Fibroblast of gingiva (primary cell): ENCODE measurements at regions not wholly inside any gene's neighbourhood (a gene's known extent, or its start where the extent isn't known, plus 50 kb on each side); places are given as distances from the start of the nearest gene placed in this dataset.
"Not testable (repeated sequence)": the region's sequence is repeated elsewhere in the genome, so short reads cannot be mapped to it uniquely, and the experiment has no call there.

Source experiments
- DNase-seq: peaks from one replicate; pipeline ENCODE4 v3.0.0-alpha.2; 2011; ENCODE audit warnings: low read depth

DNA sequence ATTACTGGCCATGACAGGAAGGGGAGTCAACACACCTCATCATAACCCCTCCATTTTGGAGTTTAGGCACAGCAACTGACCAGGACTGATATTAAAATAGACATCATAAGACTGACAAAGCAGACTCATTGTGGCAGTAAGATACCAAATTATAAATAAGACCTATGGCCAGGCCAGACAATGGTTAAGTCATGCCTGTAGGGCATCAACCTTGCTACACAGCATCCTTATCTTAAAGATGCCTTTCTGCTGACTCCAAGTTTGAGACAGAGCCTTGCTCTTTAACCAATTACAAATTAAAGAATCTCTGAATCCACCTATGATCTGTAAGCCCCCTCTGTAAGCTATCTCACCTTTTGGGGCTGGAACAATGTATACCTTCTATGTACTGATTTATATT is 65.5 kb downstream of the VCX2 start:
- no peak for DNase-seq

DNA sequence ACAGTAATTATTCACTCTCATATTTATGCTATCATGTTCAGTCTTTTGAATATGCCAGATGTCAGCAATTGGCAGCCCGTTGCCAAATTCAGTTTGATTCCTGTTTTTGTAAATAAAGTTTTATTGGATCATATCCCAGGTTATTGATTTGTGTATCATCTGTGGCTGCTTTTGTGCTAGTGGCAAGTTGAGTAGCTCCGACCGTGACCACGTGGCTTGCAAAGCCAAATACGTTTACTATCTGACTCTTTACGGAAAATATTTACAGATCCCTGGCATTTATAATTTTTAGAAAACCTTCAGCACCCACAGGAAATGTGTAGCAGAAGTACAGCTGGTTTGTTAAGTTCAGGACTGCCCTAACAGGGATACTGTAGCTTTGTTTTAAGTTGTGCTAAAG is 67.4 kb downstream of the VCX2 start:
- DNase-seq = no peak

DNA sequence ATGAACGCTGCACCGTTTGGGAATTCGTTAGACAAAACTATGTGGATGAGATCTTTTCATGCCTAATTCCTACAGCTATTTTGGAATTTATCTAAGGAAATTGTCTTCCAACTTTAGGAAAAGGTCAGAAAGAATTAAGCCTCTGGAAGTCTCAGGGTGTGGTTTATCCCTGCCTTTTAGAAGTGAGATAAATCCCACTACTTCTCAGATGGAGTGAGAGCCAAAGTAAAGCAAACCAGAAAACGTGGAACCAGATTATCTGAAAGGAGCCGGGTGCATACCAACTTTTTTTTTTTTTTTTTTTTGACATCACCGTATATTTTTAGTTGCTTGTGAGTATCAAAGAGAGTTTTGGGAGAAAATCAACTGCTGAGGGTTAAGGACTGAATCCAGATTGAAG is 79.6 kb downstream of the VCX2 start:
- DNase-seq = no peak

DNA sequence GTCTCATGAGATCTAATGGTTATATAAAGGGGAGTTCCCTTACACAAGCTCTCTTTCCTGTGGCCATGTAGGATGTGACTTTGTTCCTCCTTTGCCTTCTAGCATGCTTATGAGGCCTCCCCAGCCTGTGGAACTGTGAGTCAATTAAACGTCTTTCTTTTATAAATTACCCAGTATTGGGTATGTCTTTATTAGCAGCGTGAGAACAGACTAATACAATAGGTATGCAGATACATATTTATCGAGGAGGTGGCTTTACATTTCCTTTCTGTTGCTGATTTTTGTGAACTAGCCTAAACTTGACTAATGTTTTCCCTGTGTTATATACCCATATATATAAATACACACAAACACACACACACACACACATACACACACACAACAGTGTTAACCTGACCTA is 80.2 kb downstream of the VCX2 start:
- DNase-seq = no peak

DNA sequence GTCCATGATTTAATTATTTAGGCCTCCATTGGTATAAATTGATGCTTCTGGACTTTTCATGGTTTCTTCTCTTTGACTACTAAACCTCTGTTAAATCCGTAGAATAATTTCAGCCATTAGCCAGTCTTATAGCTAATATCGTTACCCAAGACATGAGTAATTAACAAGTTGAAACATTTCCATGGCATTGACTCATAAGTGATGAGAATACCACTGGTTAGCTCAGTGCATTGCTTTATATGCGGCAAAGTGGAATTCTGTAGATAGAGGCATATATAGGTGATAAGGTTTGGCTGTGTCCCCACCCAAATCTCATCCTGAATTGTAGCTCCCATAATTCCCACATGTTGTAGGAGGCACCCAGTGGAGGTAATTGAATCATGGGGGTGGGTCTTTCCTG is 80.6 kb downstream of the VCX2 start:
- no peak for DNase-seq

DNA sequence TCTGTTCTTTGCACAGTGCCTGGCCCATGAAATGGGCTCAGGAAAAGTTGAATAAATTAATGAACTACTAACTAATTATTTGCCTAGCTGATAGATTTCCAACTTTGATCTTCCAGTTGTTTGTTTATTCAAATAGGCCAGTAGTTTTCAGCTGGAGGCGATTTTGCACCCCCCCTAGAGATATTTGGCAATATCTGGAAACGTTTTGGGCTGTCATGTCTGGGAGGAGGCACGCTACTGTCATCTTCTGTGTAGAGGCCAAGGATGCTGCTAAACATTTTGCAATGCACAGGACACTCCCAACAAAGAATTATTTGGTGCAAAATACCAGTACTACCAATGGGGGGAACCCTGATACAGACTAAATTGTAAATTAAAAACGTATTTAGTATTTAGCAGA is 81.9 kb downstream of the VCX2 start:
- DNase-seq = no peak

DNA sequence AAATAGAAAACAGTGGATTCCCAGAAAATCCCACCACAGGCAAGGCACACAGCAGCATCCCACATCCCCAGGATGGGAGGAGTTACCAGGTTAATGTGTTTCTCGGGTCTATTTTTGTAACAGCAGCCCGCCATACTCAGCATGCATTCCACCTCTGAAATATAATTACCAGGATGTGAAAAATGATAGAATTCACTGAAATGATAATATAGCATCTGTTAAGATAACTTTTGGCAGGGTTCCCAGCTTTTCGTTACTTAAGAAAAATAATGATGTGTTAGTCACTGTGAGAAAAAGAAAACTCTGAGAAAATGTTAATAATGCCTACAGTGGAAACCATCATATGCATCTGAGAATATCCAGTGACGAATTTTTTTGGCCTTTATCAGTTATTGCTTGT is 87.1 kb downstream of the VCX2 start:
- no peak for DNase-seq

DNA sequence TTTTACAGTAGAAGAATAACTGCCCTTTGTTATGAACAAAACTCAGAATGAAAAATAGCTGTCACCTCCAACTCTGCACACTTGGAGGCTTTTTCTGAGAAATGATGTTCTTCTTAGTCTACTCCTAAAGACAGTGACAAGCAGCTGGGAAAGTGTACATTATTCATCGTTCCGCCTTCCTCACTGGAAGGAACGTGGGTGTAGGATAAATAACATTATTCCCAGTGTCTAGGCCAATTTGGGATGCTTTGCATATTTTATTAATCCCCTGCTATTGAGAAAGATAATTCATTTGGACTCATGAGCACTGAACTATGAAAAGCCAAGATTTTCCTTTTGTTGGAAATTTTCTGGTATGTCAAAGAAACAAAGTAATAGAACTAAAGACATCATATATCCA is 87.8 kb downstream of the VCX2 start:
- DNase-seq = no peak

DNA sequence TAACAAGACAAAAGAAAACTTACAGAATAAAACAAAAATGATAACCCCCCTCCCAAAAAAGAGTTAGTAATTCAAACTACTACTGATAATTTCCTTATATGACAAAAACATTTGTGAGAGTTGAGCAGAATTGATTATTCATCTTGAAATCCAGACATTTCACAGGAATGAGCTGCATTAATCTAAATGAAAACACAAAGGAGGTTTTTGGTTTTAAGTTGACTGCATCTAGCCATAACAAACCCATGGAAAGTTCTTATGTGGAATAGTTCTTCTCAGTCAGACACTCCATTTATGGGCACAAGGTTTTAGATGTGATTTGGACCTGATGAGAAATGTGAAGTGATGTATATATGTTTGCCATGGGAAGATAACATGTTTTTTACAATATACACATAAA is 95.4 kb downstream of the VCX2 start:
- DNase-seq = no peak

DNA sequence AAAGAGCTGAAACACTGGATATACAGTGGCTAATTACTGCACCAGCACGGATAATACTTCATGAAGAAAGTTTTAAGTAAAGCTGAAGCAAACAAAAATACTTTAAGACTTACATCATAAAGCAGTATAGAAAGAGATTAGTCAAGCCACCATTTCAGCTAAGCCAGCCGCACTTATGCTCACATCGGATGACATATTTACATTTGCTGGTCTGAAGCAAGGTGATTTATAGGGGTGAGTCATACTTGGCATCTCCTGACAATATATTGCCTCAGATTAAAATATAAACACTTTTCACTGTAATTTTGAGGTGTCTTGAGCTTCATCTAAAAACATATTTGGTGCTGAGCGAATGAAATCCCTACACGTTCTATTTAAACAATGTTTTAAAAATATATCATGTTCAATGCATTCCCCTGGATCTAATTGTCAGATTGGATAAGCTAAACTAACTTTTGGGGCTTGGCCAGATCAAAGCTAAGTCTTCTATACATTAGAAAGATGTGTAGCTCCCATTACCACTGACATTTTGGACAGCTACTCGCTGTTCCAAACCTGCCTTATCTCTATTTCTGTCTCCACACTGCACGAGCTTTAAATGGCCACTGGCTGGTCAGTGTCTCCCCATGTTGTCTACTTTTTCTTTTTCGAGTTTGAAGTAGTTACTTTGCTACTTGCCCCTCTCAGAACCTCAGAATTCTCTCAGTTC is 103.2 kb downstream of the VCX2 start:
- DNase-seq = no peak

DNA sequence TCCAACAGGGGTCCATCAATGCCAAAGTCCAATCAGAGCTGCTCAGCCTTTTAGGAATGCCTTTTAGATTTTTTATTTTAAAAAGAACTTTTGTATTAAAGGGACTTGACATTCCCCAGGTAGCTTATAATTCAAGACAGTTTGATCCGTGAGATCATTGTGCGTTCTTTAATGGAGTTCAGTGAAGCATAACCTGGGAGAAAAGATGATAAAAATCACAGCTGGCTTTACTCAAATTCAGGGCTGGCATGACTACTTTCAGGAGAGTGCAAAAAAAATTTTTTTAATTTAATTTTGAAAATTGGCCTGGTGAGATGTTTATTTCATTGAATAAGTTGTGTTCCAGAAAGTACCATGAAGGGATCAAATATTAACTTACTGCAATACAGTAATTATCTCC is 118.2 kb downstream of the VCX2 start:
- no peak for DNase-seq

DNA sequence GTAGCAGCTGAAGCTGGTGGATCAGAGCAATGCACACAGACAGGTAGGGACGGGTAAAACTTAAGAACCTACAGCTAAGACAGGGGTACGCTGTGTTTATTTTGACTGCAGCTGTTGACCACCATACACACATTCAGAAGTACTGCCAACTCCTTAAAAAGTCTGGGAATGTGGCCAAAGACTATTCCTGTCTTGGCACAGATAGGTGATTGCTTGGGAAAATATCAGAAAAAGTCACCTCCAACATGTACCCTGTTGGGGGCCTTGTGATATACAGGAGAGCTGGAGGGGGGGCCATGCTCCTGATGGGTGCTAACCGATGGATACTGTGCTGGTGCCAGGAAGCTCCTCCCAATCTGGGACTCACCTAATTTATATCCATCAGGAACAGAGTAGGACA is 121.2 kb downstream of the VCX2 start:
- no peak for DNase-seq

DNA sequence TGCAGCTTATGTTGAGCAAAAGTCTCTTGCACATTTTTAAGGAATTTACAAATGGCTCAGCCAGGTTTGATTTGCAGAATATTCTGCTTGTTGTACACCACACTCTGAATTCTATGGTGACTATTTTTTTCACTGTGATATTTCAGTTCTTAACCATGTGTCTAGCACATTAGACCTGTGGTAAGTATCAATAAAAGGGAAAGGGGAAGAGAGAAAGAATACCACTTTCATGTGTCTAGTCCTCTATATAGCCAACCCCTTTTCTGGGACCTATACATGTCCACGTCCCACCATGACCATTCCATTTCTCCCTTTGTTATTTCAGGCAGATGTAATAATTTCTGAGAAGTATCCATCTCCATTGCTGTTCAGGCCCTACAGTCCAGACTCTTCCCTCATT is 121.3 kb upstream of the PNPLA4 start:
- DNase-seq = no peak

DNA sequence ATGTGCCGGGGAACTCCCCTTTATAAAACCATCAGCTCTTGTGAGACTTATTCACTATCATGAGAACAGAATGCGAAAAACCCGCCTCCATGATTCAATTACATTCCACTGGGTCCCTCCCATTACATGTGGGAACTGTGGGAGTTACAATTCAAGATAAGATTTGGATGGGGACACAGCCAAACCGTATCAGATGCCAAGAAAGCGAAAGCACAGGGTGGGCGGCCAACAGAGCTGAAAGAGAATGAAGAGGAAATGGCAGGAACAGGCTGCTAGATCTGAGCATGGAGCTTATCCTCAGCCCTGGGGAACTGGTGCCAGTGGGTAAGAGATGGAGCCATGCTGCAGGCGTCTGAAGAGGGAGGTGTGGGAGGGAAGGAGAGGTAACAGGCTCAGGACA is 117.7 kb upstream of the PNPLA4 start:
- DNase-seq = no peak

DNA sequence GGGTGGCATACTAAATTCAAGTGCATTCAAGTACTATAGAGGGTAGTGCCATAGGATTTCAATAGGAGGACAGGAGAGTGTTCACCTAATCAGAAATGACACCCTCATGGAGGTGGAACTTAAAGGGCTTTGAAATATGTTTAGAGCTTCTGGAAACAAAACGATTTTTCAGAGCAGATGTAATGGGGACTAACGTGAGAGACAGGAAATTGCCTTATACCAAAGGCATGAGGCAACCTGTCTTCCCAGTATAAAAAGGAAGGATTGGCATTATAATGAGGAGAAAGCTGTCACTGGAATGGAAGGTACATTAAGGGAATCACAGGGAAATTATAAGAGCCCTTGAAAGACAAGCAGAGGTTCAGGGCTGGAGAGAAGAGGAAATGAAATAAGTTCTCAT is 116.3 kb upstream of the PNPLA4 start:
- no peak for DNase-seq

DNA sequence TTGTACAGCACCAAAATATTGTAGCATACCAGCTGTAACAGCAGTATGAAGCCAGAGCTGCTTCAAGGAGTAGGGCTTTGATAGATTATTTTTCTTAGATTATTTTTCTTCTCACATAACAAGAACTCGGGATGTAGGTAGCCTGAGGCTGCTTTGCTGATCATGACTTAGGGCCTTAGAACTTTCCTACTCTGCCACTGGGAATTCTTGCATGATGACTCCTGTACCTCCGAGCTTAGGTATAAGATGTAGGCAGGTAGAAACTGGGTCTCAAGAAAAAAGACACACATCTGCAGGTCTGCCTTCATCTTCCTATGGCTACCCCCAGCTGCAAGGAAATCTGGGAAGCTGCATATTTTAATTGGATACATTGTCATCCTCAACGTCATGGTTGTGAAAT is 115.9 kb upstream of the PNPLA4 start:
- DNase-seq = no peak

DNA sequence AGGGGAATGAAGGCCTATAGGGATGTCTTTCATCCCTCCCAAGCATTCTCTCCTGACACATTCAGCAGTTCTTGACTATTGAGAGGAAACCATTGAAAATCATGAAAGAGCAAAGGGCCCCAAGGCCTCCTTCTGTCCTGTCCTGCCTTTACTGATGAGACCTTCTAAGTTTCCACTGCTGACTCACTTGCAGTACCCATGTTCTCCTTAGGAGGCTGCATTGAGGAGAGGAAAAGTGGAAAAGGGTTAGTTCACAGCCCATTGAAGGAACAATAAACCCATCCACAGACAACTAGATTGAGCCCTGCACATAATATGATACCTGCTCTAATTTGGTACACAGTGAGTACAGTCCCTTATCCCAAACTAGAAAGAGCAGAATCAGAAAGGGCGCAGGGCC is 115.1 kb upstream of the PNPLA4 start:
- no peak for DNase-seq

DNA sequence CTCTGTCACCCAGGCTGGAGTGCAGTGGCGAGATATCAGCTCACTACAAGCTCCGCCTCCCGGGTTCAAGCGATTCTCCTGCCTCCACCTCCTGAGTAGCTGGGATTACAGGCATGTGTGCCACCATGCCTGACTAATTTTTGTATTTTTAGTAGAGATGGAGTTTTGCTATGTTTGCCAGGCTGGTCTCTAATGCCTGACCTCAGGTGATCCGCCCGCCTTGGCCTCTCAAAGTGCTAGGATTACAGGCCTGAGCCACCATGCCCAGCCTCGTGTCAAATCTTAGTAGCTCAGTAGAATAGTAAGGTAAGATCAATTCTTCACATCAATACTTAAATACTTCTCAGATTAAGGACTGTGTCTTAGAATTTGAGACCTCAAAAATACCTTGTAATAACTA is 112.5 kb upstream of the PNPLA4 start:
- DNase-seq = not testable (repeated sequence)

DNA sequence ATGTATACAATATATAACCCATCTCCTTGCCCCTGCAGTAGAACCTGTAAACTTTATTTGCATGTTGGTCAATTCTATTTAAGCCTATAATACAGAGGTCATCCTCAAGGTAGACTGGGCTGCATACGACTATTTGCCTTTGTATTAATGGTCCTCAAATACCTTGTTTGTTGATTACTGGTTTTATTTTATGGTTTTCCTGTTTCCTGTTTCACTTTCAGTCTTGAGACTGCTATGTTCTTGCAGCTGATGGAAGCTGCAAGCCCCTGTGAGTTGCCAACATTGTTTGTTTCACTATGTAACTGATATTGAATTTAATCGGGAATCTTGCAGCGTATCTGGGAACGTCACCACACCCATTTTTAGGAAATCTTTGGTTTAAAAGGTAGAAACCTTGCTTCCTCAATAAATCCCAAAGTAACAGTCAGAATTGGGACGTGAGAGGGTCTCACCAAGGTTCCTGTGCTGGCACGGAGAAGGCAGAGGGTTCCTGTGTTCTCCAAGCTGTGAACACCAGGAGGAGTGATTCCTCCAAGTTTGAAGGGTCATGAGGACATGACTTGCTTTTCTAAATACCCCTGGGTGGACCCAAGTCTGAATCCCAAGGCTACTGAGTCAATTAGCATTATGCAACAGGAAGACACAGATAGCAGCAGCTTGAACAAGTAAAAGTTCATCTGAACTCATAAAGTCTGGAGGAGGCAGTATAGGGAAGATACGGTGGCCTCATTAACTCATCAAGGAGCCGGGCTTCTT is 110.6 kb upstream of the PNPLA4 start:
- DNase-seq = no peak

DNA sequence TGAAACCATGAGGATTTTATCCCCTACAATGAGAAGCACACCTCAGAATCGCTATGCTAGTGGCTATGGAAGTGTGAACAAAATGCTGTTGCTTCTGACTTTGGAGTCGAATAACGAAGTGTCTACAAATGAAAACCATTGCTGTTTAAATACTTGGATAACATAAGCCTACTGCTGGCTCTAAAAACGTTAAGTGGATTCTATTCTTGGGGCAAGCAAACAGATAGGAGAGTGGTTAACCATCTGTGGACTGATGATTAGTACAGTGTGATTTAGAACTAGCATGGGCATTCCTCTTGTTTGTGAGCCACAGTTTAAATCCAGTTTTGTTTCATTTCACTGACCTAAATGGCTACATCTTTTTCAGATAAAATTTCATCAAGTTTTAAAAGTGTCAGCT is 109.7 kb upstream of the PNPLA4 start:
- no peak for DNase-seq

DNA sequence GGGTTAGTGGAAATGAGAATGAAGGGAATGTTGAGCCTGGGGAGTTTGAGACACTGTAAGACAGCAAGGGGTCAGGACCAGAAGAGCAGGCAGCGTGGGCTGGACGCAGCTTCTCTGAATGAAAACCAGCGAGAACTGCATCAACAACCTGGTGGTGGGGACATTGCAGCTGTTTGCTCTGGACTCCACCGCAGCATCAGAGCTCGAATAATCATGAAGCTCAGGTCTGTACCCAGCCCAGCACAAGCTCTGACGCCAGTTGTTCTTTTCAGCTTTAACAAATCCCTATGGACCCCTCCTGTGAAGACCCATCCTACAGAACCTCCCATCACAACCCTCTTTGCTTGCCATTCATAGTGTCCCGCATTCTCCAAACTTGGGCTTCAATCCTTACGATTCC is 106.8 kb upstream of the PNPLA4 start:
- DNase-seq = no peak

DNA sequence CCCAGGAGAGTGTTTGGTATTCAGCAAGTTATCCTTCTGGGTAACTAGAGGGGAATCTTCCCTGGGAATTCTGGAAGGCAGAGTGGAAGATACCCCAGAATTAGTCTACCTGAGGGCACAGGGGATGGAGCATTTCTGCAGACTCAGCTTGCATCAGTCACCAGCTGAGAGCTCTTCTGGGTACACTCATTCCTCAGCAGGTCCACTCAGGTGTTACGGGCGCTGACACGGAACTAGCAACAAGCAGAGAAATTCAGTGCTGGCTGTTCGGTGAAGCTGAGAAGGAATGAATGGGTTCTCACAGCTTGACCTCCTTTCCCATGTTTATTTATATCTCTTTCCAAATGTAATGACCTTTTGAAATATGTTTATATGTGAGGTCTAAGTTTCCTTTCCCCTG is 106.0 kb upstream of the PNPLA4 start:
- DNase-seq = no peak

DNA sequence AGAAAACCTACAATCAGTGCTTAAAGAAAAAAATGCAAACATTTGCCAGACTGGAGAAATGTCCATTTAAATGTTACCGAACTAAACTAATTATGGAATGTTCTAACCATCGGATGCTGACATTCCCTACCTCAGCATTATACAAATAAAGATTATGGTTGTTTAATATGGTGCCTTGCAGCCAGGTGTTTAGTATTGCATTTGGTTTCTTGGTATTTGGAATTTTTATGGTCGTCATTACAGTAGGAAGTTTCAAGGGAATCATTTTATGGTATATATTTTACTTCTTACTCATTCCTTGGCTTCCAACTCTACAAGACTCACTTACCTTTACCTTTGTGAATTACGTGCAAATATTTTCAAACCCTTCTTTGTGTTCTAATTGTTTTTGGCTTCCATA is 103.1 kb upstream of the PNPLA4 start:
- no peak for DNase-seq

DNA sequence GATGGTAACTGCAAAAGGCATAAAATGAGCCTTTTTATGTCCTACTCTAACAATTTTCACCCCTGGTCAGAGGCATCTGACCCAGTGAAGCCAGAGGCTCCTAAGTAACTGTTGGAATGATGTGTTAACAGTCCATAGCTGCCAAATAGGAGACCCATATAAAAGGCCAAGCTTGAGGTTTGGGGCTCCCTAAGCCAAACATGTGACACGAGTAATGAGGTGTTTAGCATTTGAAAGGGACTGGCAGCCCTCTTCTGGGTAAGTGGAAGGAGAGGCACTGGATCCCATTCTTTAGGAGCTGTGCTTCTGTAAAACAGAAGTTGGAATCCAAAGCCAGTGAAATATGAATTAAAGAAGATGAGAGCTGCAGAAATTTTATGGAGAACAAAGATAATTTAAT is 100.6 kb upstream of the PNPLA4 start:
- DNase-seq = no peak
